ENCODE measurements at regions not wholly inside any gene's neighbourhood (a gene's known extent, or its start where the extent isn't known, plus 50 kb on each side); places are given as distances from the start of the nearest gene placed in this dataset.

DNA sequence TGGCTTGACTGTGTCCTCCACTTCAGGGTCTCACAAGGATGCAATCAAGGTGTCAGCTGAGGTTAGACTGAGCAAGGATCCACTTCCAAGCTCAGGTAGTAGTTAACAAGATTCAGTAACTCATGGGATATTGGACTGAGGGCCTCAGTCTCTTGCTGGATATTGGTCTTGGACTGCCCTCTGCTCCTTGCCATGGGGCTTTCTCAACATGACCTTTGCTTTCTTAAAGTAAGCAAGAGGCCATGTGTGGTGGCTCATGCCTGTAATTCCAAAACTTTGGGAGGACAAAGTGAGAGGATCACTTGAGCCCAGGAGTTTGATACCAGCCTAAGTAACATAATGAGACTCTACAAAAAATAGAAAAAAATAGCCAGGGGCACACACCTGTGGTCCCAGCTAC is 231.3 kb upstream of the AMIGO2 start:
- ChIA-PET CTCF (no interaction called here), POLR2A (no interaction called here)
- no peak for ATAC-seq
- Mint-ChIP-seq H3K4me3 (no peak overlapping the region), H3K4me1 (peaks cover 5% of the 10 kb centered on the region; the same call in 1 of the 2 replicates), H3K27ac (no peak overlapping the region), H3K36me3 (no peaks in the 10 kb centered on the region), H3K27me3 (ENCODE audit: low read depth) (peaks cover 3% of the 10 kb centered on the region; the same call in 1 of the 2 replicates), H3K9me3 (peaks cover 4% of the 10 kb centered on the region; the same call in 1 of the 2 replicates)
- DNase-seq (ENCODE audit: low spot score): no peak
- TF ChIP-seq JAZF1 (CRISPR knock-in tag; IDR thresholded peaks at IDR 0.05) (no peak), NR2C2 (CRISPR knock-in tag; IDR thresholded peaks at IDR 0.05) (no peak), NFATC4 (CRISPR knock-in tag; IDR thresholded peaks at IDR 0.05) (no peak)
- TF ChIP-seq, protein P1, sequence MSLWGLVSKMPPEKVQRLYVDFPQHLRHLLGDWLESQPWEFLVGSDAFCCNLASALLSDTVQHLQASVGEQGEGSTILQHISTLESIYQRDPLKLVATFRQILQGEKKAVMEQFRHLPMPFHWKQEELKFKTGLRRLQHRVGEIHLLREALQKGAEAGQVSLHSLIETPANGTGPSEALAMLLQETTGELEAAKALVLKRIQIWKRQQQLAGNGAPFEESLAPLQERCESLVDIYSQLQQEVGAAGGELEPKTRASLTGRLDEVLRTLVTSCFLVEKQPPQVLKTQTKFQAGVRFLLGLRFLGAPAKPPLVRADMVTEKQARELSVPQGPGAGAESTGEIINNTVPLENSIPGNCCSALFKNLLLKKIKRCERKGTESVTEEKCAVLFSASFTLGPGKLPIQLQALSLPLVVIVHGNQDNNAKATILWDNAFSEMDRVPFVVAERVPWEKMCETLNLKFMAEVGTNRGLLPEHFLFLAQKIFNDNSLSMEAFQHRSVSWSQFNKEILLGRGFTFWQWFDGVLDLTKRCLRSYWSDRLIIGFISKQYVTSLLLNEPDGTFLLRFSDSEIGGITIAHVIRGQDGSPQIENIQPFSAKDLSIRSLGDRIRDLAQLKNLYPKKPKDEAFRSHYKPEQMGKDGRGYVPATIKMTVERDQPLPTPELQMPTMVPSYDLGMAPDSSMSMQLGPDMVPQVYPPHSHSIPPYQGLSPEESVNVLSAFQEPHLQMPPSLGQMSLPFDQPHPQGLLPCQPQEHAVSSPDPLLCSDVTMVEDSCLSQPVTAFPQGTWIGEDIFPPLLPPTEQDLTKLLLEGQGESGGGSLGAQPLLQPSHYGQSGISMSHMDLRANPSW (CRISPR knock-in tag; conservative IDR thresholded peaks at IDR 0.05; ENCODE audit: low read depth): no peak
- TF ChIP-seq, protein P2, sequence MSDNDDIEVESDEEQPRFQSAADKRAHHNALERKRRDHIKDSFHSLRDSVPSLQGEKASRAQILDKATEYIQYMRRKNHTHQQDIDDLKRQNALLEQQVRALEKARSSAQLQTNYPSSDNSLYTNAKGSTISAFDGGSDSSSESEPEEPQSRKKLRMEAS (CRISPR knock-in tag; IDR thresholded peaks at IDR 0.05): no peak

DNA sequence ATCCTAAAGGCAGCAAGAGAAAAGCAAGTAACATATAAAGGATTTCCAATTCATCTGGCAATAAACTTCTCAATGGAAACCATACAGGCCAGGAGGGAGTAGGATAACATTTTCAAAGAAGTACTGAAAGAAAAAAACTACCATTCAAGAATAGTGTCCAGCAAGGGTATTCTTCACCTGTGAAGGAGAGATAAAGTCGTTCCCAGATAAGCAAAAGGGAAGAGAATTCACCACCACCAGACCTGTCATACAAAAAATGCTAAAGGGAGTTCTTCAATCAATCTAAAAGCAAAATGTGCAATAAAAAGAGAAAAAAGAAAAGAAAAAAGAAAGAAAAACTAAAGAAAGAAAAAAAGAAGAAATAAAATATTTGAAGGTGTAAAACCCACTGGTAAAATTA is 228.9 kb upstream of the AMIGO2 start:
- H3K27me3 Mint-ChIP-seq (ENCODE audit: low read depth): peaks cover 3% of the 10 kb centered on the region; the same call in 1 of the 2 replicates
- ATAC-seq: no peak
- no peaks in the 10 kb centered on the region for H3K36me3 Mint-ChIP-seq
- H3K9me3 Mint-ChIP-seq: peaks cover 4% of the 10 kb centered on the region; the same call in 1 of the 2 replicates
- ChIA-PET CTCF (no interaction called here), POLR2A (interaction anchor here (0.7 kb wide), 1 partner anchor 750 kb away, joined by 3 read pairs; no protein-coding TSS in a partner anchor)
- no peak overlapping the region for H3K4me3 Mint-ChIP-seq
- DNase-seq (ENCODE audit: low spot score): no peak
- TF ChIP-seq, protein P3, sequence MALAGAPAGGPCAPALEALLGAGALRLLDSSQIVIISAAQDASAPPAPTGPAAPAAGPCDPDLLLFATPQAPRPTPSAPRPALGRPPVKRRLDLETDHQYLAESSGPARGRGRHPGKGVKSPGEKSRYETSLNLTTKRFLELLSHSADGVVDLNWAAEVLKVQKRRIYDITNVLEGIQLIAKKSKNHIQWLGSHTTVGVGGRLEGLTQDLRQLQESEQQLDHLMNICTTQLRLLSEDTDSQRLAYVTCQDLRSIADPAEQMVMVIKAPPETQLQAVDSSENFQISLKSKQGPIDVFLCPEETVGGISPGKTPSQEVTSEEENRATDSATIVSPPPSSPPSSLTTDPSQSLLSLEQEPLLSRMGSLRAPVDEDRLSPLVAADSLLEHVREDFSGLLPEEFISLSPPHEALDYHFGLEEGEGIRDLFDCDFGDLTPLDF (CRISPR knock-in tag; IDR thresholded peaks at IDR 0.05): no peak
- TF ChIP-seq, protein P4, sequence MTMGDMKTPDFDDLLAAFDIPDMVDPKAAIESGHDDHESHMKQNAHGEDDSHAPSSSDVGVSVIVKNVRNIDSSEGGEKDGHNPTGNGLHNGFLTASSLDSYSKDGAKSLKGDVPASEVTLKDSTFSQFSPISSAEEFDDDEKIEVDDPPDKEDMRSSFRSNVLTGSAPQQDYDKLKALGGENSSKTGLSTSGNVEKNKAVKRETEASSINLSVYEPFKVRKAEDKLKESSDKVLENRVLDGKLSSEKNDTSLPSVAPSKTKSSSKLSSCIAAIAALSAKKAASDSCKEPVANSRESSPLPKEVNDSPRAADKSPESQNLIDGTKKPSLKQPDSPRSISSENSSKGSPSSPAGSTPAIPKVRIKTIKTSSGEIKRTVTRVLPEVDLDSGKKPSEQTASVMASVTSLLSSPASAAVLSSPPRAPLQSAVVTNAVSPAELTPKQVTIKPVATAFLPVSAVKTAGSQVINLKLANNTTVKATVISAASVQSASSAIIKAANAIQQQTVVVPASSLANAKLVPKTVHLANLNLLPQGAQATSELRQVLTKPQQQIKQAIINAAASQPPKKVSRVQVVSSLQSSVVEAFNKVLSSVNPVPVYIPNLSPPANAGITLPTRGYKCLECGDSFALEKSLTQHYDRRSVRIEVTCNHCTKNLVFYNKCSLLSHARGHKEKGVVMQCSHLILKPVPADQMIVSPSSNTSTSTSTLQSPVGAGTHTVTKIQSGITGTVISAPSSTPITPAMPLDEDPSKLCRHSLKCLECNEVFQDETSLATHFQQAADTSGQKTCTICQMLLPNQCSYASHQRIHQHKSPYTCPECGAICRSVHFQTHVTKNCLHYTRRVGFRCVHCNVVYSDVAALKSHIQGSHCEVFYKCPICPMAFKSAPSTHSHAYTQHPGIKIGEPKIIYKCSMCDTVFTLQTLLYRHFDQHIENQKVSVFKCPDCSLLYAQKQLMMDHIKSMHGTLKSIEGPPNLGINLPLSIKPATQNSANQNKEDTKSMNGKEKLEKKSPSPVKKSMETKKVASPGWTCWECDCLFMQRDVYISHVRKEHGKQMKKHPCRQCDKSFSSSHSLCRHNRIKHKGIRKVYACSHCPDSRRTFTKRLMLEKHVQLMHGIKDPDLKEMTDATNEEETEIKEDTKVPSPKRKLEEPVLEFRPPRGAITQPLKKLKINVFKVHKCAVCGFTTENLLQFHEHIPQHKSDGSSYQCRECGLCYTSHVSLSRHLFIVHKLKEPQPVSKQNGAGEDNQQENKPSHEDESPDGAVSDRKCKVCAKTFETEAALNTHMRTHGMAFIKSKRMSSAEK (CRISPR knock-in tag; IDR thresholded peaks at IDR 0.05; ENCODE audit: borderline replicate concordance): no peak
- TF ChIP-seq, protein P5, sequence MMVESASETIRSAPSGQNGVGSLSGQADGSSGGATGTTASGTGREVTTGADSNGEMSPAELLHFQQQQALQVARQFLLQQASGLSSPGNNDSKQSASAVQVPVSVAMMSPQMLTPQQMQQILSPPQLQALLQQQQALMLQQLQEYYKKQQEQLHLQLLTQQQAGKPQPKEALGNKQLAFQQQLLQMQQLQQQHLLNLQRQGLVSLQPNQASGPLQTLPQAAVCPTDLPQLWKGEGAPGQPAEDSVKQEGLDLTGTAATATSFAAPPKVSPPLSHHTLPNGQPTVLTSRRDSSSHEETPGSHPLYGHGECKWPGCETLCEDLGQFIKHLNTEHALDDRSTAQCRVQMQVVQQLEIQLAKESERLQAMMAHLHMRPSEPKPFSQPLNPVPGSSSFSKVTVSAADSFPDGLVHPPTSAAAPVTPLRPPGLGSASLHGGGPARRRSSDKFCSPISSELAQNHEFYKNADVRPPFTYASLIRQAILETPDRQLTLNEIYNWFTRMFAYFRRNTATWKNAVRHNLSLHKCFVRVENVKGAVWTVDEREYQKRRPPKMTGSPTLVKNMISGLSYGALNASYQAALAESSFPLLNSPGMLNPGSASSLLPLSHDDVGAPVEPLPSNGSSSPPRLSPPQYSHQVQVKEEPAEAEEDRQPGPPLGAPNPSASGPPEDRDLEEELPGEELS (CRISPR knock-in tag; IDR thresholded peaks at IDR 0.05): no peak
- TF ChIP-seq ZNF416 (CRISPR knock-in tag; IDR thresholded peaks at IDR 0.05) (no peak), RELA (CRISPR knock-in tag; IDR thresholded peaks at IDR 0.05; ENCODE audit: borderline replicate concordance) (no peak)
- TF ChIP-seq, protein P6, sequence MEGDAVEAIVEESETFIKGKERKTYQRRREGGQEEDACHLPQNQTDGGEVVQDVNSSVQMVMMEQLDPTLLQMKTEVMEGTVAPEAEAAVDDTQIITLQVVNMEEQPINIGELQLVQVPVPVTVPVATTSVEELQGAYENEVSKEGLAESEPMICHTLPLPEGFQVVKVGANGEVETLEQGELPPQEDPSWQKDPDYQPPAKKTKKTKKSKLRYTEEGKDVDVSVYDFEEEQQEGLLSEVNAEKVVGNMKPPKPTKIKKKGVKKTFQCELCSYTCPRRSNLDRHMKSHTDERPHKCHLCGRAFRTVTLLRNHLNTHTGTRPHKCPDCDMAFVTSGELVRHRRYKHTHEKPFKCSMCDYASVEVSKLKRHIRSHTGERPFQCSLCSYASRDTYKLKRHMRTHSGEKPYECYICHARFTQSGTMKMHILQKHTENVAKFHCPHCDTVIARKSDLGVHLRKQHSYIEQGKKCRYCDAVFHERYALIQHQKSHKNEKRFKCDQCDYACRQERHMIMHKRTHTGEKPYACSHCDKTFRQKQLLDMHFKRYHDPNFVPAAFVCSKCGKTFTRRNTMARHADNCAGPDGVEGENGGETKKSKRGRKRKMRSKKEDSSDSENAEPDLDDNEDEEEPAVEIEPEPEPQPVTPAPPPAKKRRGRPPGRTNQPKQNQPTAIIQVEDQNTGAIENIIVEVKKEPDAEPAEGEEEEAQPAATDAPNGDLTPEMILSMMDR (IDR thresholded peaks at IDR 0.05): no peak
- TF ChIP-seq, protein P7, sequence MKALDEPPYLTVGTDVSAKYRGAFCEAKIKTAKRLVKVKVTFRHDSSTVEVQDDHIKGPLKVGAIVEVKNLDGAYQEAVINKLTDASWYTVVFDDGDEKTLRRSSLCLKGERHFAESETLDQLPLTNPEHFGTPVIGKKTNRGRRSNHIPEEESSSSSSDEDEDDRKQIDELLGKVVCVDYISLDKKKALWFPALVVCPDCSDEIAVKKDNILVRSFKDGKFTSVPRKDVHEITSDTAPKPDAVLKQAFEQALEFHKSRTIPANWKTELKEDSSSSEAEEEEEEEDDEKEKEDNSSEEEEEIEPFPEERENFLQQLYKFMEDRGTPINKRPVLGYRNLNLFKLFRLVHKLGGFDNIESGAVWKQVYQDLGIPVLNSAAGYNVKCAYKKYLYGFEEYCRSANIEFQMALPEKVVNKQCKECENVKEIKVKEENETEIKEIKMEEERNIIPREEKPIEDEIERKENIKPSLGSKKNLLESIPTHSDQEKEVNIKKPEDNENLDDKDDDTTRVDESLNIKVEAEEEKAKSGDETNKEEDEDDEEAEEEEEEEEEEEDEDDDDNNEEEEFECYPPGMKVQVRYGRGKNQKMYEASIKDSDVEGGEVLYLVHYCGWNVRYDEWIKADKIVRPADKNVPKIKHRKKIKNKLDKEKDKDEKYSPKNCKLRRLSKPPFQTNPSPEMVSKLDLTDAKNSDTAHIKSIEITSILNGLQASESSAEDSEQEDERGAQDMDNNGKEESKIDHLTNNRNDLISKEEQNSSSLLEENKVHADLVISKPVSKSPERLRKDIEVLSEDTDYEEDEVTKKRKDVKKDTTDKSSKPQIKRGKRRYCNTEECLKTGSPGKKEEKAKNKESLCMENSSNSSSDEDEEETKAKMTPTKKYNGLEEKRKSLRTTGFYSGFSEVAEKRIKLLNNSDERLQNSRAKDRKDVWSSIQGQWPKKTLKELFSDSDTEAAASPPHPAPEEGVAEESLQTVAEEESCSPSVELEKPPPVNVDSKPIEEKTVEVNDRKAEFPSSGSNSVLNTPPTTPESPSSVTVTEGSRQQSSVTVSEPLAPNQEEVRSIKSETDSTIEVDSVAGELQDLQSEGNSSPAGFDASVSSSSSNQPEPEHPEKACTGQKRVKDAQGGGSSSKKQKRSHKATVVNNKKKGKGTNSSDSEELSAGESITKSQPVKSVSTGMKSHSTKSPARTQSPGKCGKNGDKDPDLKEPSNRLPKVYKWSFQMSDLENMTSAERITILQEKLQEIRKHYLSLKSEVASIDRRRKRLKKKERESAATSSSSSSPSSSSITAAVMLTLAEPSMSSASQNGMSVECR (CRISPR knock-in tag; IDR thresholded peaks at IDR 0.05; ENCODE audit: borderline replicate concordance): no peak
- TF ChIP-seq, protein P8, sequence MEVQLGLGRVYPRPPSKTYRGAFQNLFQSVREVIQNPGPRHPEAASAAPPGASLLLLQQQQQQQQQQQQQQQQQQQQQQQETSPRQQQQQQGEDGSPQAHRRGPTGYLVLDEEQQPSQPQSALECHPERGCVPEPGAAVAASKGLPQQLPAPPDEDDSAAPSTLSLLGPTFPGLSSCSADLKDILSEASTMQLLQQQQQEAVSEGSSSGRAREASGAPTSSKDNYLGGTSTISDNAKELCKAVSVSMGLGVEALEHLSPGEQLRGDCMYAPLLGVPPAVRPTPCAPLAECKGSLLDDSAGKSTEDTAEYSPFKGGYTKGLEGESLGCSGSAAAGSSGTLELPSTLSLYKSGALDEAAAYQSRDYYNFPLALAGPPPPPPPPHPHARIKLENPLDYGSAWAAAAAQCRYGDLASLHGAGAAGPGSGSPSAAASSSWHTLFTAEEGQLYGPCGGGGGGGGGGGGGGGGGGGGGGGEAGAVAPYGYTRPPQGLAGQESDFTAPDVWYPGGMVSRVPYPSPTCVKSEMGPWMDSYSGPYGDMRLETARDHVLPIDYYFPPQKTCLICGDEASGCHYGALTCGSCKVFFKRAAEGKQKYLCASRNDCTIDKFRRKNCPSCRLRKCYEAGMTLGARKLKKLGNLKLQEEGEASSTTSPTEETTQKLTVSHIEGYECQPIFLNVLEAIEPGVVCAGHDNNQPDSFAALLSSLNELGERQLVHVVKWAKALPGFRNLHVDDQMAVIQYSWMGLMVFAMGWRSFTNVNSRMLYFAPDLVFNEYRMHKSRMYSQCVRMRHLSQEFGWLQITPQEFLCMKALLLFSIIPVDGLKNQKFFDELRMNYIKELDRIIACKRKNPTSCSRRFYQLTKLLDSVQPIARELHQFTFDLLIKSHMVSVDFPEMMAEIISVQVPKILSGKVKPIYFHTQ (CRISPR knock-in tag; IDR thresholded peaks at IDR 0.05): no peak
- no peak overlapping the region for H3K27ac Mint-ChIP-seq
- peaks cover 9% of the 10 kb centered on the region for H3K4me1 Mint-ChIP-seq

Data from WTC11 (cell line).